OCI-LY7 (cell line): ENCODE measurements at regions not wholly inside any gene's neighbourhood (a gene's known extent, or its start where the extent isn't known, plus 50 kb on each side); places are given as distances from the start of the nearest gene placed in this dataset.

Source experiments
- BruUV-seq: library from RNA; stranded (reverse); fragments of 400-500 nt; replicated peaks from 2 replicates; lab custom pipeline; 2021; lab: Mats Ljungman, UMichigan
- CTCF ChIA-PET: fragments of 300-600 bp; sonication (Branson Sonifier 250); formaldehyde crosslinking; loops from one replicate; lab custom pipeline; 2022; ENCODE audit warnings: antibody characterized with exemption; ENCODE audit not compliant: unreplicated experiment; lab: Charles Lee
- POLR2A ChIA-PET: fragments of 300-600 bp; sonication (Branson Sonifier 250); formaldehyde crosslinking; loops from one replicate; lab custom pipeline; 2022; ENCODE audit warnings: antibody characterized with exemption; lab: Charles Lee
- DNase-seq: peaks from one replicate; pipeline ENCODE4 v3.0.0-alpha.2; 2015; ENCODE audit warnings: low spot score
- H2AFZ ChIP-seq: fragments of 200-600 bp; sonication (generic), shearing (Covaris generic); 2 replicates; pipeline ENCODE4 v1.6.1; 2014; ENCODE audit warnings: mild to moderate bottlenecking, antibody characterized with exemption, low read length, moderate library complexity
- H3K27ac ChIP-seq: fragments of 200-600 bp; sonication (generic); 2 replicates; pipeline ENCODE4 v1.5.1; 2014; ENCODE audit warnings: mixed run types, low read depth, mild to moderate bottlenecking, moderate library complexity, low read length, inconsistent platforms; ENCODE audit not compliant: poor library complexity, severe bottlenecking
- H3K36me3 ChIP-seq: fragments of 200-600 bp; sonication (generic); 2 replicates; pipeline ENCODE4 v1.6.1; 2014; ENCODE audit warnings: mild to moderate bottlenecking, antibody characterized with exemption, low read length, moderate library complexity, mixed read lengths; ENCODE audit not compliant: insufficient read depth
- H3K4me1 ChIP-seq: fragments of 200-600 bp; sonication (generic); 2 replicates; pipeline ENCODE4 v1.5.1; 2014; ENCODE audit warnings: mild to moderate bottlenecking, low read length; ENCODE audit not compliant: insufficient read depth, poor library complexity, severe bottlenecking
- H3K4me2 ChIP-seq: fragments of 200-600 bp; sonication (generic); 2 replicates; pipeline ENCODE4 v1.6.1; 2014; ENCODE audit warnings: mild to moderate bottlenecking, low read length
- H3K4me3 ChIP-seq: fragments of 200-600 bp; sonication (generic); 2 replicates; pipeline ENCODE4 v1.5.1; 2014; ENCODE audit warnings: mild to moderate bottlenecking, low read depth, low read length; ENCODE audit not compliant: poor library complexity, severe bottlenecking
- H3K79me2 ChIP-seq: fragments of 200-600 bp; sonication (generic); 2 replicates; pipeline ENCODE4 v1.6.1; 2016; ENCODE audit warnings: low read depth, mild to moderate bottlenecking, low read length, moderate library complexity, mixed read lengths; ENCODE audit not compliant: insufficient read depth
- H3K9me2 ChIP-seq: fragments of 200-600 bp; sonication (generic); 2 replicates; pipeline ENCODE4 v1.6.1; 2016; ENCODE audit warnings: mild to moderate bottlenecking, low read length, mixed read lengths; ENCODE audit not compliant: insufficient read depth
- H3K9me3 ChIP-seq: fragments of 200-600 bp; sonication (generic); 2 replicates; pipeline ENCODE4 v1.6.1; 2014; ENCODE audit warnings: mild to moderate bottlenecking, mixed run types, low read length, mixed read lengths
- H4K20me1 ChIP-seq: fragments of 200-600 bp; sonication (generic); 2 replicates; pipeline ENCODE4 v1.6.1; 2014; ENCODE audit warnings: mild to moderate bottlenecking, antibody characterized with exemption, low read length, moderate library complexity, mixed read lengths; ENCODE audit not compliant: insufficient read depth
- CTCF ChIP-seq: fragments of 200-600 bp; sonication (generic); conservative IDR thresholded peaks from 2 replicates; pipeline ENCODE4 v1.5.1; 2014; ENCODE audit warnings: mild to moderate bottlenecking, antibody characterized with exemption, low read length, moderate library complexity, mixed read lengths
- EZH2phosphoT487 ChIP-seq: fragments of 200-600 bp; sonication (generic); IDR thresholded peaks from 2 replicates; pipeline ENCODE4 v1.6.1; 2018; ENCODE audit warnings: low read depth, borderline replicate concordance, mild to moderate bottlenecking, mixed run types, antibody characterized with exemption, low read length, moderate library complexity, mixed read lengths
- intact Hi-C: fragments of 100-400 bp; cut with micrococcal nuclease; formaldehyde crosslinking; loops from one replicate; pipeline ENCODE4 v1.10.0; 2022; ENCODE audit not compliant: unreplicated experiment

GRCh38 chr3:194029846-194030245 lies 106.1 kb upstream of the HES1 start:
- peaks cover 12% of the 10 kb centered on the region for H3K9me3 ChIP-seq
- no peaks in the 10 kb centered on the region for H3K9me2 ChIP-seq
- peaks cover 55% of the 10 kb centered on the region for H3K4me1 ChIP-seq
- BruUV-seq = no TSS peak
- no peak overlapping the region for H3K4me3 ChIP-seq
- no peaks in the 10 kb centered on the region for H4K20me1 ChIP-seq
- H3K4me2 ChIP-seq = no peak overlapping the region
- CTCF ChIA-PET = interaction anchor here (0.6 kb wide), 1 partner anchor 286 kb away, joined by 4 read pairs; no protein-coding TSS in a partner anchor
- H3K27ac ChIP-seq = no peak overlapping the region
- TF ChIP-seq CTCF (no peak), EZH2phosphoT487 (no peak)
- H2AFZ ChIP-seq = no peak overlapping the region
- no peak for DNase-seq
- H3K79me2 ChIP-seq = no peaks in the 10 kb centered on the region
- POLR2A ChIA-PET = interaction anchor here (0.6 to 1.2 kb wide), 2 partner anchors 13 to 45 kb away, joined by 3 to 4 read pairs; no protein-coding TSS in a partner anchor
- intact Hi-C loops = no loop called here
- H3K36me3 ChIP-seq = no peaks in the 10 kb centered on the region; the same call in 1 of the 2 replicates

- Histone ChIP-seq H3K4me2 (no peak overlapping the region), H3K4me3 (no peak overlapping the region), H3K79me2 (no peaks in the 10 kb centered on the region), H4K20me1 (no peaks in the 10 kb centered on the region), H3K36me3 (no peaks in the 10 kb centered on the region; the same call in 1 of the 2 replicates), H3K4me1 (peaks cover 60% of the 10 kb centered on the region), H3K9me2 (no peaks in the 10 kb centered on the region), H3K9me3 (peaks cover 12% of the 10 kb centered on the region), H2AFZ (no peak overlapping the region), H3K27ac (no peak overlapping the region)
- intact Hi-C loops = no loop called here
- DNase-seq = no peak
- BruUV-seq = no TSS peak
- CTCF ChIA-PET = interaction anchor here (1.1 kb wide), 1 partner anchor 15 kb away, joined by 4 read pairs; no protein-coding TSS in a partner anchor
- TF ChIP-seq EZH2phosphoT487 = no peak
- no peak for TF ChIP-seq CTCF
- POLR2A ChIA-PET = interaction anchor here (1.2 kb wide), 1 partner anchor 13 kb away, joined by 4 read pairs; no protein-coding TSS in a partner anchor
These were observed 105.6 kb upstream of the HES1 start for GRCh38 chr3:194030372-194030771.

- ChIA-PET POLR2A (interaction anchor here (0.5 to 1.4 kb wide), 2 partner anchors 25 to 76 kb away, joined by 4 read pairs; no protein-coding TSS in a partner anchor), CTCF (interaction anchor here (1.1 kb wide), 1 partner anchor 16 kb away, joined by 4 read pairs; no protein-coding TSS in a partner anchor)
- no peak overlapping the region for H2AFZ ChIP-seq
- H3K36me3 ChIP-seq = no peaks in the 10 kb centered on the region; the same call in 1 of the 2 replicates
- no TSS peak for BruUV-seq
- DNase-seq = no peak
- peaks cover 12% of the 10 kb centered on the region for H3K9me3 ChIP-seq
- H3K4me3 ChIP-seq = no peak overlapping the region
- intact Hi-C loops = no loop called here
- no peaks in the 10 kb centered on the region for H4K20me1 ChIP-seq
- TF ChIP-seq EZH2phosphoT487 (no peak), CTCF (no peak)
- no peak overlapping the region for H3K27ac ChIP-seq
- H3K9me2 ChIP-seq = no peaks in the 10 kb centered on the region
- H3K4me2 ChIP-seq = 0 out of 2 replicates have a peak overlapping the region, but pooled peaks have one; percentile 77
- no peaks in the 10 kb centered on the region for H3K79me2 ChIP-seq
- H3K4me1 ChIP-seq = peaks cover 64% of the 10 kb centered on the region
These were observed 104.6 kb upstream of the HES1 start for GRCh38 chr3:194031349-194031748.
